Activated CD8-positive, alpha-beta T cell treated with anti-CD3 and anti-CD28 coated beads for 36 hours (primary cell): ENCODE measurements at regions not wholly inside any gene's neighbourhood (a gene's known extent, or its start where the extent isn't known, plus 50 kb on each side); places are given as distances from the start of the nearest gene placed in this dataset.

Experiments used
- ATAC-seq: fragments of 200-7000 bp; cut with Tn5 transposase; one replicate; pipeline ENCODE4 v1.10.0; 2021; ENCODE audit warnings: mild to moderate bottlenecking, moderate library complexity
- CTCF ChIA-PET: fragments of 350-600 bp; sonication (Branson Sonifier 250); formaldehyde crosslinking; loops from one replicate; lab custom pipeline; 2021; ENCODE audit warnings: antibody characterized with exemption; lab: Charles Lee
- POLR2A ChIA-PET: fragments of 350-600 bp; sonication (Branson Sonifier 250); formaldehyde crosslinking; loops from one replicate; lab custom pipeline; 2021; ENCODE audit warnings: antibody characterized with exemption; lab: Charles Lee
- DNase-seq: peaks from one replicate; pipeline ENCODE4 v3.0.0-alpha.2; 2020
- H3K27ac Mint-ChIP-seq: one replicate; pipeline ENCODE4 v1.8.0; 2021; ENCODE audit warnings: mild to moderate bottlenecking, mixed read lengths
- H3K27me3 Mint-ChIP-seq: one replicate; pipeline ENCODE4 v1.8.0; 2021; ENCODE audit warnings: mixed read lengths
- H3K36me3 Mint-ChIP-seq: one replicate; pipeline ENCODE4 v1.8.0; 2021; ENCODE audit warnings: low read depth, mixed read lengths
- H3K4me1 Mint-ChIP-seq: one replicate; pipeline ENCODE4 v1.8.0; 2021; ENCODE audit warnings: low read depth, mixed read lengths
- H3K4me3 Mint-ChIP-seq: one replicate; pipeline ENCODE4 v1.8.0; 2021; ENCODE audit warnings: mild to moderate bottlenecking, moderate library complexity, mixed read lengths
- H3K9me3 Mint-ChIP-seq: one replicate; pipeline ENCODE4 v1.8.0; 2021; ENCODE audit warnings: mixed read lengths
- CTCF ChIP-seq: fragments of 200-600 bp; IDR thresholded peaks from one replicate; pipeline ENCODE4 v1.8.0; 2022; ENCODE audit warnings: antibody characterized with exemption, mild to moderate bottlenecking
- intact Hi-C: fragments of 100-400 bp; cut with micrococcal nuclease; formaldehyde crosslinking; loops from one replicate; pipeline ENCODE4 v1.10.0; 2022

DNA sequence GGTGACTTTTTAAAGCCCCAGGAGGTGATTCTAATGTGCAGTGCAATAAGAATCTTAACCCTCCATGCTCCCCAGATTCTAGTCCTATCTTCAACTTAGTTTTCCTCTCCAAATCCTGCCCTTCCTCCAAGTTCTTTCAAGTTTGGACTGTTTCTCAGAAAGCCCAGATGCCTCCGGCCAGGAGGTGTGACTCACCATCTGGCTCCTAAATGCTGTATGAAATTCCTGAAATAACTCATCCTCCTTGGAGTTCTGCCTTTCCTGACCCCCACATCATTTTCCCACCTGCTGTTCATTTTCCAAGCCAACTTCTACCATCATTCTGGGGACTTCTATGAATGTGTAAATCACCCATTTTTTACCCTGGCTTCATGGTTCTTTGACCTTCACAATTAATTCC lies 118.2 kb upstream of the NOL4 start:
- Mint-ChIP-seq H3K27me3 (no peaks in the 10 kb centered on the region), H3K4me1 (no peaks in the 10 kb centered on the region), H3K9me3 (peaks cover 6% of the 10 kb centered on the region), H3K4me3 (no peak overlapping the region), H3K27ac (no peak overlapping the region), H3K36me3 (no peaks in the 10 kb centered on the region)
- intact Hi-C loops = no loop called here
- ChIA-PET CTCF (no interaction called here), POLR2A (no interaction called here)
- ATAC-seq (no peak), DNase-seq (no peak)
- no peak for TF ChIP-seq CTCF

DNA sequence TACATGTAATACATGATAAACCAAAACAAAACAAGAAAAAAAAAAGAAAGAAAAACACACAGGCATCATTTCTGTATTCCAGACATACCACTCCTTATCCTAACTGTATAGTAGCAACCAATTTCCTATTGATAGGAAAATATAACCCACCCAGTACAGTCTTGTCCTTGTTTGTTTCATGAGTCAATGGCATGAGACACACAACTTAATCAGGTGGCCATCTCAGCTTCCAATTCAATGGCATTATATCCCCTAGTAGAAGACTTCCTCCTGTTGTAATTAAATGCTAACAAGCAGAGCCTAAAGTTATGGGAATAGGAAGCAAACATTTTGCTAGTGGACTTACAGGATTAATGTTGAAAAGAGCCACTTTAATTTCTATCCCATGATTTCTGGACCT lies 121.0 kb upstream of the NOL4 start:
- ATAC-seq (no peak), DNase-seq (no peak)
- Mint-ChIP-seq H3K36me3 (no peaks in the 10 kb centered on the region), H3K27me3 (no peaks in the 10 kb centered on the region), H3K4me3 (no peak overlapping the region), H3K9me3 (peaks cover 6% of the 10 kb centered on the region), H3K27ac (no peak overlapping the region), H3K4me1 (no peaks in the 10 kb centered on the region)
- TF ChIP-seq CTCF = no peak
- CTCF ChIA-PET = no interaction called here
- intact Hi-C loops = no loop called here
- POLR2A ChIA-PET = no interaction called here

GRCh38 chr18:34350778-34351177 lies 126.1 kb upstream of the NOL4 start:
- POLR2A ChIA-PET = no interaction called here
- no peaks in the 10 kb centered on the region for H3K27me3 Mint-ChIP-seq
- H3K36me3 Mint-ChIP-seq = no peaks in the 10 kb centered on the region
- no peaks in the 10 kb centered on the region for H3K4me1 Mint-ChIP-seq
- H3K4me3 Mint-ChIP-seq = no peak overlapping the region
- CTCF ChIA-PET = interaction anchor here (1.0 kb wide), 1 partner anchor 12 kb away, joined by 3 read pairs; no protein-coding TSS in a partner anchor
- peaks cover 2% of the 10 kb centered on the region for H3K9me3 Mint-ChIP-seq
- DNase-seq (no peak), ATAC-seq (no peak)
- TF ChIP-seq CTCF = no peak
- no peak overlapping the region for H3K27ac Mint-ChIP-seq
- intact Hi-C loops = no loop called here

DNA sequence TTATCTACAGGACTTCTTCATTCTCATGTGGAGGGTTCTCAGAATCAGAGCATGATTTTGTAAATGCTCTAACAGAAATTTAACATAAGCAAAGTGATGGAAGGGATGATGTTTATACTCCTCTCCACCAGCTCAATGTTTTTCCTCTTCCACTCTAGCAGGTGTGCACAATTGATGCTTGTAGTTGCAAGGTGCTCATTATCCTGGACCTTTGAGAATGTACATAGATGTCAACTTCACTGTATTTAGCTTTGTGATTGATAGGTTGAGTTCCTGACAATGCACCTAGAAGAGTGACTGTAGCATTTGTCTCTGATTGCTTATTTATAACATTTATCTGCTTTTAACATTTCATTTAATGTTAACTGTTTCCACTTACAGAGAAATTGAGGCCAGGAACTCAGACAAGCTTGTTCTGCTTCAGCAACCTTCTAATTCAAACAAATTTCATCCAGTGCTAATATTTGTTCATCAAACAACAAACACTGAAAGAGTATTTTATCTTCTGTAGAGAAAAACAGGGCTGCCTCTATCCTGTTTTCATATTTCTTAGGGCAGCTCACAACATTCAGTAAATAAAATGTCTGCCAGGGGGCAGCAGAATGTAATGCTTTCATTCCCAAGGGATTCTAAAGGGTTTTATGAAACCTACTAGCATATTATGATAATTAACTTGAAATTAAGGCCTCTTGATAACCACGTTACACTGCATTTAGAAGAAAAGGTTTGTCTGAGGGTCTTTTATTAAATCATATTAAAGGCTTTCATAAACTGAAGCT lies 127.9 kb upstream of the NOL4 start:
- CTCF ChIA-PET = no interaction called here
- ATAC-seq (no peak), DNase-seq (no peak)
- intact Hi-C loops = no loop called here
- Mint-ChIP-seq H3K4me3 (no peak overlapping the region), H3K36me3 (no peaks in the 10 kb centered on the region), H3K9me3 (no peaks in the 10 kb centered on the region), H3K27me3 (no peaks in the 10 kb centered on the region), H3K27ac (no peak overlapping the region), H3K4me1 (no peaks in the 10 kb centered on the region)
- no peak for TF ChIP-seq CTCF
- POLR2A ChIA-PET = interaction anchor here (0.6 kb wide), 1 partner anchor 32 kb away, joined by 3 read pairs; no protein-coding TSS in a partner anchor

- ChIA-PET POLR2A (no interaction called here), CTCF (no interaction called here)
- TF ChIP-seq CTCF = no peak
- H3K4me3 Mint-ChIP-seq = no peak overlapping the region
- no peak for ATAC-seq
- no peaks in the 10 kb centered on the region for H3K27me3 Mint-ChIP-seq
- no peaks in the 10 kb centered on the region for H3K9me3 Mint-ChIP-seq
- no peak overlapping the region for H3K27ac Mint-ChIP-seq
- no peak for DNase-seq
- no peaks in the 10 kb centered on the region for H3K4me1 Mint-ChIP-seq
- H3K36me3 Mint-ChIP-seq = no peaks in the 10 kb centered on the region
- intact Hi-C loops = no loop called here
Measured at GRCh38 chr18:34354351-34354750, 129.6 kb upstream of the NOL4 start.
